IMR-90 (cell line): ENCODE measurements at regions not wholly inside any gene's neighbourhood (a gene's known extent, or its start where the extent isn't known, plus 50 kb on each side); places are given as distances from the start of the nearest gene placed in this dataset.

Experiments
- ATAC-seq: fragments of 200-7000 bp; cut with Tn5 transposase; 2 replicates; pipeline ENCODE4 v1.9.1; 2020; ENCODE audit warnings: low read depth, mild to moderate bottlenecking, moderate library complexity
- BruUV-seq: library from RNA; stranded (reverse); fragments of 400-500 nt; replicated peaks from 2 replicates; lab custom pipeline; 2021; lab: Mats Ljungman, UMichigan
- CTCF ChIA-PET: fragments of 300-600 bp; formaldehyde crosslinking; extraction: SDS; loops from one replicate; lab custom pipeline; 2021; ENCODE audit warnings: antibody characterized with exemption; lab: Yijun Ruan, JAX
- POLR2A ChIA-PET: fragments of 300-600 bp; sonication (Branson Sonifier 250); formaldehyde crosslinking; loops from one replicate; lab custom pipeline; 2022; ENCODE audit warnings: antibody characterized with exemption; ENCODE audit not compliant: unreplicated experiment; lab: Charles Lee
- DNase-seq: peaks from one replicate; pipeline ENCODE4 v3.0.0; 2013
- H2AFZ ChIP-seq: replicated peaks from 2 replicates; pipeline ENCODE3; 2013; ENCODE audit warnings: low read length, mild to moderate bottlenecking; ENCODE audit not compliant: poor library complexity
- H2AK5ac ChIP-seq: 2 replicates; pipeline ENCODE4 v1.6.1; 2013; ENCODE audit warnings: low read depth, low read length, inconsistent platforms
- H2AK9ac ChIP-seq: replicated peaks from 2 replicates; pipeline ENCODE3; 2013; ENCODE audit warnings: mild to moderate bottlenecking, low read depth, low read length, moderate library complexity; ENCODE audit not compliant: poor library complexity
- H2BK120ac ChIP-seq: 2 replicates; pipeline ENCODE4 v1.6.1; 2013; ENCODE audit warnings: low read depth, low read length, inconsistent platforms
- H2BK15ac ChIP-seq: 3 replicates; pipeline ENCODE4 v1.6.1; 2013; ENCODE audit warnings: low read depth, low read length, inconsistent platforms
- H2BK20ac ChIP-seq: 2 replicates; pipeline ENCODE4 v1.6.1; 2013; ENCODE audit warnings: low read depth, mild to moderate bottlenecking, inconsistent platforms, low read length, moderate library complexity
- H2BK5ac ChIP-seq: 2 replicates; pipeline ENCODE4 v1.6.1; 2013; ENCODE audit warnings: mild to moderate bottlenecking, low read depth, low read length, inconsistent platforms; ENCODE audit not compliant: poor library complexity, severe bottlenecking
- H3K14ac ChIP-seq: replicated peaks from 2 replicates; pipeline ENCODE4 v1.6.1; 2013; ENCODE audit warnings: low read depth, low read length, inconsistent platforms
- H3K18ac ChIP-seq: 2 replicates; pipeline ENCODE4 v1.6.1; 2013; ENCODE audit warnings: low read depth, low read length, control low read depth
- H3K23ac ChIP-seq: 2 replicates; pipeline ENCODE4 v1.6.1; 2013; ENCODE audit warnings: low read depth, low read length, inconsistent platforms
- H3K27ac ChIP-seq: 2 replicates; pipeline ENCODE4 v1.5.1; 2013; ENCODE audit warnings: mild to moderate bottlenecking, control low read depth, low read length; ENCODE audit not compliant: insufficient read depth
- H3K27me3 ChIP-seq: 2 replicates; pipeline ENCODE4 v1.6.1; 2013; ENCODE audit warnings: low read length; ENCODE audit not compliant: control insufficient read depth, insufficient read depth
- H3K36me3 ChIP-seq: 2 replicates; pipeline ENCODE4 v1.6.1; 2013; ENCODE audit warnings: low read length, mixed read lengths; ENCODE audit not compliant: control insufficient read depth, insufficient read depth
- H3K4ac ChIP-seq: 2 replicates; pipeline ENCODE4 v1.6.1; 2013; ENCODE audit warnings: low read depth, low read length, inconsistent platforms
- H3K4me1 ChIP-seq: 2 replicates; pipeline ENCODE4 v1.6.1; 2013; ENCODE audit warnings: low read length, mixed read lengths; ENCODE audit not compliant: control insufficient read depth, insufficient read depth
- H3K4me2 ChIP-seq: 2 replicates; pipeline ENCODE4 v1.6.1; 2013; ENCODE audit warnings: low read depth, mild to moderate bottlenecking, control low read depth, low read length, moderate library complexity
- H3K4me3 ChIP-seq: 2 replicates; pipeline ENCODE4 v1.5.1; 2013; ENCODE audit warnings: low read depth, mild to moderate bottlenecking, control low read depth, low read length, moderate library complexity; ENCODE audit not compliant: insufficient read depth
- H3K56ac ChIP-seq: 2 replicates; pipeline ENCODE4 v1.6.1; 2013; ENCODE audit warnings: low read length, inconsistent platforms; ENCODE audit not compliant: insufficient read depth; ENCODE audit errors: extremely low read depth
- H3K79me1 ChIP-seq, 2 experiments: 2 replicates each; pipeline ENCODE4 v1.6.1; 2013; ENCODE audit warnings: low read length in 2 of 2, inconsistent platforms in 1 of 2, low read depth in 1 of 2
- H3K9ac ChIP-seq: 2 replicates; pipeline ENCODE4 v1.6.1; 2013; ENCODE audit warnings: low read depth, low read length, control low read depth
- H3K9me1 ChIP-seq: 2 replicates; pipeline ENCODE4 v1.6.1; 2013; ENCODE audit warnings: low read length, inconsistent platforms; ENCODE audit not compliant: insufficient read depth
- H3K9me3 ChIP-seq: 2 replicates; pipeline ENCODE4 v1.6.1; 2013; ENCODE audit warnings: low read length; ENCODE audit not compliant: control insufficient read depth, insufficient read depth
- H4K20me1 ChIP-seq: 2 replicates; pipeline ENCODE4 v1.6.1; 2013; ENCODE audit warnings: low read length, inconsistent platforms; ENCODE audit not compliant: insufficient read depth
- H4K5ac ChIP-seq: 2 replicates; pipeline ENCODE4 v1.6.1; 2013; ENCODE audit warnings: mild to moderate bottlenecking, low read depth, low read length, control low read depth
- H4K8ac ChIP-seq, 2 experiments: 2 replicates each; pipeline ENCODE4 v1.6.1; 2013; ENCODE audit warnings: low read depth in 2 of 2, low read length in 2 of 2, control low read depth in 1 of 2, inconsistent platforms in 1 of 2
- H4K91ac ChIP-seq: 2 replicates; pipeline ENCODE4 v1.6.1; 2013; ENCODE audit warnings: low read depth, low read length, inconsistent platforms; ENCODE audit not compliant: insufficient read depth
- BHLHE40 ChIP-seq: fragments of 150-350 bp; IDR thresholded peaks from 2 replicates; pipeline ENCODE4 v1.6.1; 2016; ENCODE audit warnings: mild to moderate bottlenecking, low read depth, low read length
- CEBPB ChIP-seq: IDR thresholded peaks from 2 replicates; pipeline ENCODE4 v1.6.1; 2012; ENCODE audit warnings: low read depth, low read length, improper control_type of control experiment
- CTCF ChIP-seq: conservative IDR thresholded peaks from 2 replicates; pipeline ENCODE4 v1.5.1; 2012; ENCODE audit warnings: mild to moderate bottlenecking, low read depth, low read length, improper control_type of control experiment
- FOS ChIP-seq: fragments of 150-350 bp; IDR thresholded peaks from 2 replicates; pipeline ENCODE4 v1.6.1; 2016; ENCODE audit warnings: low read depth, low read length
- MAFK ChIP-seq: IDR thresholded peaks from 2 replicates; pipeline ENCODE4 v1.6.1; 2012; ENCODE audit warnings: low read depth, low read length, improper control_type of control experiment
- MXI1 ChIP-seq: IDR thresholded peaks from 2 replicates; pipeline ENCODE4 v1.6.1; 2012; ENCODE audit warnings: low read depth, mild to moderate bottlenecking, low read length, moderate library complexity, borderline replicate concordance
- NFE2L2 ChIP-seq: fragments of 150-350 bp; IDR thresholded peaks from 2 replicates; pipeline ENCODE4 v1.6.1; 2016; ENCODE audit warnings: low read depth, mild to moderate bottlenecking, low read length
- POLR2A ChIP-seq: IDR thresholded peaks from 2 replicates; pipeline ENCODE4 v1.6.1; 2012; ENCODE audit warnings: mild to moderate bottlenecking, low read depth, low read length
- RAD21 ChIP-seq: IDR thresholded peaks from 2 replicates; pipeline ENCODE4 v1.6.1; 2012; ENCODE audit warnings: low read length, improper control_type of control experiment
- WGBS, 2 experiments: methylation state at CpG; one replicate each; pipeline versions ENCODE4 v1.1.5 to v1.1.7; 2013; ENCODE audit warnings: missing lambda C conversion rate in 2 of 2; ENCODE audit not compliant: insufficient read length in 1 of 2; ENCODE audit errors: extremely low coverage in 2 of 2; 5-methylcytosine and 5-hydroxymethylcytosine counted together
- dilution Hi-C: fragments of 300-500 bp; cut with HindIII; formaldehyde crosslinking; loops from one replicate; pipeline ENCODE4 v1.14.3; 2018; ENCODE audit warnings: low sequenced_read_pairs; ENCODE audit not compliant: unreplicated experiment
- in situ Hi-C: fragments of 300-500 bp; cut with MboI; formaldehyde crosslinking; loops from 3 replicates; pipeline ENCODE4 v1.14.3; 2019; ENCODE audit warnings: low sequenced_read_pairs, inconsistent platforms, mixed read lengths
- intact Hi-C: fragments of 100-400 bp; cut with micrococcal nuclease; formaldehyde crosslinking; loops from 2 replicates; pipeline ENCODE4 v1.10.0; 2022
- TF ChIP-seq, protein P1 (sequence below): fragments of 150-350 bp; IDR thresholded peaks from 2 replicates; pipeline ENCODE4 v1.6.1; 2016; ENCODE audit warnings: low read depth, mild to moderate bottlenecking, low read length, moderate library complexity, borderline replicate concordance

GRCh38 chr2:175461839-175462238 lies 280.3 kb upstream of the ATP5MC3 start:
- H2AFZ ChIP-seq: no peak overlapping the region
- ChIA-PET POLR2A (no interaction called here), CTCF (no interaction called here)
- WGBS, 2 experiments: no CpG with 5 or more reads among the region's 5 CpGs
- H3K4me1 ChIP-seq: no peaks in the 10 kb centered on the region
- H3K23ac ChIP-seq: no peak overlapping the region
- no peaks in the 10 kb centered on the region for H3K9me3 ChIP-seq
- DNase-seq: no peak
- no TSS peak for BruUV-seq
- no peak overlapping the region for H3K56ac ChIP-seq
- H4K8ac ChIP-seq: no peak overlapping the region
- H4K20me1 ChIP-seq: no peaks in the 10 kb centered on the region
- no peak overlapping the region for H4K5ac ChIP-seq
- H2AK9ac ChIP-seq: no peak overlapping the region
- no peak overlapping the region for H2AK5ac ChIP-seq
- no peak overlapping the region for H2BK120ac ChIP-seq
- no peak overlapping the region for H4K91ac ChIP-seq
- H3K14ac ChIP-seq: no peak overlapping the region
- no peak overlapping the region for H3K9ac ChIP-seq
- TF ChIP-seq MAFK: no peak
- TF ChIP-seq BHLHE40: no peak
- no peak for TF ChIP-seq CEBPB
- no peak for TF ChIP-seq RAD21
- no peak for TF ChIP-seq POLR2A
- TF ChIP-seq FOS: no peak
- TF ChIP-seq NFE2L2: no peak
- TF ChIP-seq CTCF: no peak
- no peak for TF ChIP-seq MXI1
- TF ChIP-seq, protein P1, sequence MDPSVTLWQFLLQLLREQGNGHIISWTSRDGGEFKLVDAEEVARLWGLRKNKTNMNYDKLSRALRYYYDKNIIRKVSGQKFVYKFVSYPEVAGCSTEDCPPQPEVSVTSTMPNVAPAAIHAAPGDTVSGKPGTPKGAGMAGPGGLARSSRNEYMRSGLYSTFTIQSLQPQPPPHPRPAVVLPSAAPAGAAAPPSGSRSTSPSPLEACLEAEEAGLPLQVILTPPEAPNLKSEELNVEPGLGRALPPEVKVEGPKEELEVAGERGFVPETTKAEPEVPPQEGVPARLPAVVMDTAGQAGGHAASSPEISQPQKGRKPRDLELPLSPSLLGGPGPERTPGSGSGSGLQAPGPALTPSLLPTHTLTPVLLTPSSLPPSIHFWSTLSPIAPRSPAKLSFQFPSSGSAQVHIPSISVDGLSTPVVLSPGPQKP: no peak
- no peak for ATAC-seq
- in situ Hi-C loops (no loop called here), dilution Hi-C loops (no loop called here), intact Hi-C loops (no loop called here)
- no peaks in the 10 kb centered on the region for H3K27me3 ChIP-seq
- no peak overlapping the region for H2BK15ac ChIP-seq
- no peak overlapping the region for H3K4me3 ChIP-seq
- H3K4me2 ChIP-seq: no peak overlapping the region
- H3K27ac ChIP-seq: no peak overlapping the region
- no peaks in the 10 kb centered on the region for H3K9me1 ChIP-seq
- no peak overlapping the region for H3K4ac ChIP-seq
- no peak overlapping the region for H3K18ac ChIP-seq
- H3K36me3 ChIP-seq: no peaks in the 10 kb centered on the region
- H2BK20ac ChIP-seq: no peak overlapping the region
- no peaks in the 10 kb centered on the region for H3K79me1 ChIP-seq
- H2BK5ac ChIP-seq: no peak overlapping the region
